Stomach (tissue), 4 donors: ENCODE measurements at regions not wholly inside any gene's neighbourhood (a gene's known extent, or its start where the extent isn't known, plus 50 kb on each side); places are given as distances from the start of the nearest gene placed in this dataset.

Experiments used
- POLR2A ChIP-seq, 4 donors: fragments of 450-650 bp; IDR thresholded peaks; one replicate each; pipeline ENCODE4 v1.6.1; 2016; ENCODE audit warnings: antibody characterized with exemption in 4 of 4, control low read depth in 2 of 4, mild to moderate bottlenecking in 1 of 4, moderate library complexity in 1 of 4
- POLR2AphosphoS5 ChIP-seq, 3 donors: sonication (generic); formaldehyde crosslinking; IDR thresholded peaks; one replicate each; pipeline ENCODE4 v1.6.1; 2016; ENCODE audit warnings: antibody characterized with exemption in 3 of 3
- TF ChIP-seq, protein P1 (sequence below), 7 experiments: fragments of 450-650 bp in 4 of 7; fragments of 200-600 bp in 3 of 7; sonication (generic) in 3 of 7; IDR thresholded peaks; one replicate each; pipeline ENCODE4 v1.5.1; 2016 to 2019; ENCODE audit warnings: antibody characterized with exemption in 7 of 7, control low read depth in 2 of 7, mild to moderate bottlenecking in 1 of 7

DNA sequence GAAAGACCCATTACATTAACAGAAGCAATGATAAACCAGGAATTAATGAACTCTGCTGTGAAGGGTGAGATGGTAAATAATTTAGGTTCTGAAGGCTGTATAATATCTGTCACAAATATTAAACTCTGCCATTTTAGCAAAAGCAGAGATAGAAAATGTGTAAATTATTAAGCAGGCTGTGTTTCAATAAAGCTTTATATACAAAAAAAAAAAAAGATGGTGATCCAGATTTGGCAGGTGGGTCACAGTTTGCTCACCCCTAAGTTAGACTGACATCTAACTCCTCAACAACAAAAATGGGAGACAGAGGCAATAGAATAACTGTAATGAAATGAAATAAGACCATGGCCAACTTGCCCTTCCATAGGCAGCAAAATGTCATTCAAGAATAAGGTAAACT lies 157.3 kb upstream of the FANCL start:
- TF ChIP-seq POLR2A (IDR thresholded peaks at IDR 0.05) (no peak), POLR2AphosphoS5 (IDR thresholded peaks at IDR 0.05) (no peak)
- TF ChIP-seq, protein P1, sequence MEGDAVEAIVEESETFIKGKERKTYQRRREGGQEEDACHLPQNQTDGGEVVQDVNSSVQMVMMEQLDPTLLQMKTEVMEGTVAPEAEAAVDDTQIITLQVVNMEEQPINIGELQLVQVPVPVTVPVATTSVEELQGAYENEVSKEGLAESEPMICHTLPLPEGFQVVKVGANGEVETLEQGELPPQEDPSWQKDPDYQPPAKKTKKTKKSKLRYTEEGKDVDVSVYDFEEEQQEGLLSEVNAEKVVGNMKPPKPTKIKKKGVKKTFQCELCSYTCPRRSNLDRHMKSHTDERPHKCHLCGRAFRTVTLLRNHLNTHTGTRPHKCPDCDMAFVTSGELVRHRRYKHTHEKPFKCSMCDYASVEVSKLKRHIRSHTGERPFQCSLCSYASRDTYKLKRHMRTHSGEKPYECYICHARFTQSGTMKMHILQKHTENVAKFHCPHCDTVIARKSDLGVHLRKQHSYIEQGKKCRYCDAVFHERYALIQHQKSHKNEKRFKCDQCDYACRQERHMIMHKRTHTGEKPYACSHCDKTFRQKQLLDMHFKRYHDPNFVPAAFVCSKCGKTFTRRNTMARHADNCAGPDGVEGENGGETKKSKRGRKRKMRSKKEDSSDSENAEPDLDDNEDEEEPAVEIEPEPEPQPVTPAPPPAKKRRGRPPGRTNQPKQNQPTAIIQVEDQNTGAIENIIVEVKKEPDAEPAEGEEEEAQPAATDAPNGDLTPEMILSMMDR (IDR thresholded peaks at IDR 0.05), result no peak
